Activated CD8-positive, alpha-beta memory T cell treated with anti-CD3 and anti-CD28 coated beads for 1 hour (primary cell): ENCODE measurements at regions not wholly inside any gene's neighbourhood (a gene's known extent, or its start where the extent isn't known, plus 50 kb on each side); places are given as distances from the start of the nearest gene placed in this dataset.
"Not testable (repeated sequence)": the region's sequence is repeated elsewhere in the genome, so short reads cannot be mapped to it uniquely, and the experiment has no call there.

ENCODE experiments used
- DNase-seq, 2 donors: peaks; one replicate each; pipeline ENCODE4 v3.0.0-alpha.2; 2020; ENCODE audit warnings: low read depth in 1 of 2; ENCODE audit errors: extremely low read depth in 1 of 2

DNA sequence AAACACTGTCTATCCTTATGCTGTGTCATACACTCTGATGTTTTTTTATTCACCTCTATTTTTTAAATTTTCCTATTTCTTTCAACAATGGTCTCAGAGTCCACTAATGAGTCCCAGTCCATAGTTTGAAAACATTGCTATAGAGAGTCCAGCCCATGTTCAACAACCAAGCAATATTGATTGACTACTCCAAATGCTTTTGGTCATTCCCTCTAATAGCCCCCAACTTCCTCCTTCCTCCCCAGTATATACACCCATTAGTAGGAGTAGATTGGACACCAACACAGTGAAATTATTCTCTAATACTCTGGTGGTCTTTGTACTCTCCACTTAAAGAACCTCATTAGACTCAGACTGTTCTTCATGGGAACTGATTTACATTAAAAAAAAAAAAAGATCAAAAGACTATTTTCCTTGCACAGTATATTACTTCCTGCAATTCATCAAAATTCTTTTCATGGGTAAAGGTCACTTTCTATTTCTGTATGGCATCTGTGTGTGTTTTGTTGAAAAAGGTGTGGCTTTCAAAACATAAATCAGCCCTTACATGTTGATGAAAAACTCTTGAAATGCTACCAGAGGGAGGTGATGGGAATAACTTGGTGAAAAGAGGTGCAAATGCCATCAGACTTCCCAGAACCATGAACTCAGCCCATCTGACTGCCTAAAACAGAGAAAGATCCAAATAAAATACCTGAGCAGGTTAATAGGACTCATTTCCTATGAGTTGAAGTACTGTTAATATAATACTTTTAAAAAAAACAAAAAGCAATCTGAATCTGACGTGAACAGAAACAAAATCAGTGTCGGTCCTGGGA, 250.3 kb upstream of the KLF3 start:
- DNase-seq, result no peak

GRCh38 chr4:38414410-38414809, 249.6 kb upstream of the KLF3 start:
- DNase-seq, result no peak

DNA sequence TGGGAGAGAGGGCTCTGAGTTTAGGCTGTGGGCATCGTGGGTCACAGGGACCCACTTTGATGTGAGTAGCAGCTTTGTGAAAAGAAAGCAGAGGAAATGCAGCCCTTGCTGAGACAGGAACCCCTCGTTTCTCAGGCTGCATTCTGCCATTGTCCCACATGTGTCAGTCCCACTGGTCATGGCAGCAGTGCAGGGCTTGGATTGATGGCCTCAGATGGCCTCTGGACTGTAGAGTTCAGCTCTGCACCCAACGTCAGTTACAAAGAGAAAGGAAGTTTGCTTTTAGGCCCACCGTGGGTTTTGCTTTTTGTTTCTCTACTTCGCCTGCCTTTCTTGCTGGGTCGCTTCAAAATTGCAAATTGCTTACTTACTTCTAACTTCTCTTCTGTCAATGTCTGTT, 248.3 kb upstream of the KLF3 start:
- no peak for DNase-seq

- DNase-seq, result no peak
Measured at GRCh38 chr4:38416450-38417014, 247.5 kb upstream of the KLF3 start.

DNA sequence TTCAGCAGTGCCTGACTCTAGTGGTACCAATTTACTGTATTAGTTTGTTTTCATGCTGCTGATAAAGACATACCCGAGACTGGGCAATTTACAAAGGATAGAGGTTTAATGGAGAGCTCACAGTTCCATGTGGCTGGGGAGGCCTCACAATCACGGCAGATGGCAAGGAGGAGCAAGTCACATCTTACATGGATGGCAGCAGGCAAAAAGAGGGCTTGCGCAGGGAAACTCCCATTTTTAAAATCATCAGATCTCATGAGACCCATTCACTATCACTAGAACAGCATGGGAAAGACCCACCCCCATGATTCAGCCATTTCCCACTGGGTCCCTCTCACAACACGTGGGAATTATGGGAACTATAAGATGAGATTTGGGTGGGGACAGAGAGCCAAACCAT, 243.7 kb upstream of the KLF3 start:
- DNase-seq, result not testable (repeated sequence)

GRCh38 chr4:38422850-38423249, 241.1 kb upstream of the KLF3 start:
- no peak for DNase-seq

GRCh38 chr4:38424151-38424871, 239.7 kb upstream of the KLF3 start:
- DNase-seq, result no peak

DNA sequence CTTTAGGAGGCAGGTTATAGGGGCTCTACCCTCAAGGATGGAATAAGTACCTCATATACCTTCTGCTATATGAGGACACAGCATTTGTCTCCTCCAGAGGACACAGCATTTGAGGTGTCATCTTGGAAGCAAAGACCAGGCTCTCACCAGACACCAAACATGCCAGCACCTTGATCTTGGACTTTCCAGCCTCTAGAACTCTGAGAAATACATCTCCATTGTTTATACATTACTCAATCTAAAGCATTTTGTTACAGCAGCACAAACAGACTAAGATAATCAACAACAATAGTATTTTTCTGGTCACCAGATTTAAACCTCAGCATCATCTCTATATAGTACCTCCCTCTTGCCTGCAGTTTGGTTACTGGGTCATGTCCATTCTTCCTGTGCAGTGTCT, 237.5 kb upstream of the KLF3 start:
- no peak for DNase-seq

- DNase-seq, result no peak
Measured at GRCh38 chr4:38430841-38431240, 233.2 kb upstream of the KLF3 start.

GRCh38 chr4:38442073-38442788, 221.8 kb upstream of the KLF3 start:
- no peak for DNase-seq

DNA sequence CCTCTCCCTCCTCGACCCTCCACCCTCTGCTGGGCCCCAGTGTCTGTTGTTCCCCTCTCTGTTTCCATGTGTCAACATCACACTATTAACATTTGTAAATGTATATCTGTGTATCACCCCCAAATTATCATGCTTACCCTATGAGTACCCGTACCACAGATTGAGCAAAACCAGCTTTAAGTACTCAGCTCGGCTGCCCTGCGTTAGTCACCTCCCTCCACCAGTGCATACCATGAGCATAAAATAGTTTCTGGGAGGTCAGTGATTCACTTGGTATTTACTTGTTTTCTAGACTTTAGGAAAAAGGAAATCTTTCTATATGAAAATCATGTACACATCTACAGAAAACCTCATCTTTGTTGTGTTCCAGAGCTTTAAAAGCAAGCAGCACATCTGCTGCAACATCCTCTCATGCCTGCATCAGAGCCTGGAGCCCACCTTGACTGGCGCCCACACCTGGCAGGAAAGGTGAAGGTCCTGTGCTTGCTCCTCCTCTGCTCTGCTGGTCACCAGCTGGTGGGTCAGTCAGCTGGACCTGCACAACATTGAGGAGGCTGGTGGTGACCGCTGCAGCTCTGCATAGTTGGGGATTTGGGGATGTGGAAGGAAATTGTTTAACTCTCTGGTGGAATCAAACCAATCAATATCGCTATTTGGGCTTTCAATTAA, 214.4 kb upstream of the KLF3 start:
- DNase-seq, result no peak

DNA sequence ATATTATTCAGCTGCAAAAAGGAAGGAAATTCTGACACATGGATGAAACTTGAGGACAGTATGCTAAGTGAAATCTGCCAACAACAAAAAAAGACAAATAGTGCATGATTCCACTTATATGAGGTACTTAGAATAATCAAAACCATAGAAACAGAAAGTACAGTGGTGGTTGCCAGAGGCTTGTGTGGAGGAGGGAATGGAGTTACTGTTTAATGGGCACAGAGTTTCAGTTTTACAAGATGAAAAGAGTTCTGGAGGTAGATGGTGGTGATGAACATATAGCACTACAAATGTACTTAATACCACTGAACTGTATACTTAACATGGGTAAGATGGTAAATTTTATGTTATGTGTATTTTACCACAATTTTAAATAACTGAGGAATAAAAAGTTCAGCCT, 212.0 kb upstream of the KLF3 start:
- DNase-seq, result no peak

GRCh38 chr4:38452542-38452941, 211.5 kb upstream of the KLF3 start:
- DNase-seq, result no peak

DNA sequence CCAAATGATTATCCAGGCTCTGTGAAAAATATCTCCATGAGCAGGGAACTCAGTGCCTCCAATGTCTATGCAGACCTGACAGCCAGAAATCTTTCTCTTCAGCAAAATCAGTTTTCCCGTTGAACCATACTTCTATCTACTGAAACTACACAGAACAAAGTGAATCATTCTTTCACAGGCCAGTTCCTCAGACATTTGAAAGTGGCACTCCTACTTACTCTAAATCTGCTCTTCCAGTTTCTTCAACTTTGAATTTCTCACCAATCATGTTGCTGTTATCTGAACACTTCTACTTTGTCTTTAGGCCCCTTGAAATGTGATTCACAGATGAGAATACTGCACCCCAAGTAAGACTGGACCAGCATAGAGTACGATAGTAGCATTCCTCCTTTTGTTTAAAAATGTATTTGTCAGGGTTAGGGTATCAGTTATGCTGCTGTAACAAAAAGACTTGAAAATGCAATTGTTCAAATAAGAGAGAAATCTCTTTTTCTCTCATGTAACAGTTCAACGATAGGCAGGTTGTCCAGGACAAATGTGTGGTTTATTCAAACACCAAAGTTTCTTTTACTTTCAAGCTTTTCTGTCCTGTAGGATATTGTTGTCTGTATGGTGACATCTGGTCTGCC, 210.6 kb upstream of the KLF3 start:
- no peak for DNase-seq

DNA sequence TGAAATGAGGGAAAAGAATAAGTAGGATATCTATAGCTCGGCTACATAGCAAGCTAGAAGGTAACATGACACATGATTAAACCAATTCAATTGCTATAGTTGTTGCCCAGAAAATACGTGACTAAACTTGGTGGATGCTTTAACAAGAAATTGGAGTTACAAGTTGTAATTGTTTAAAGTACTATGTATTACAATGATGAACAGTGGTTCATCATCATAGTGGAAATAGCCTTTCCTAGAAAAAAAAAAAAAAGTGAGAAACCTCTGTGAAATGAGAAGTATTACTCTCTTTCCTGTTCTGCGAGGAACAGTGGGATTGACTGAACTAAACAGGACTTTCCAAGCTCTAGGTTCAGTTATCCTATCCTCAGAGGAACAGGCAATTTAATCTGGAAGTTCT, 209.7 kb upstream of the KLF3 start:
- no peak for DNase-seq

DNA sequence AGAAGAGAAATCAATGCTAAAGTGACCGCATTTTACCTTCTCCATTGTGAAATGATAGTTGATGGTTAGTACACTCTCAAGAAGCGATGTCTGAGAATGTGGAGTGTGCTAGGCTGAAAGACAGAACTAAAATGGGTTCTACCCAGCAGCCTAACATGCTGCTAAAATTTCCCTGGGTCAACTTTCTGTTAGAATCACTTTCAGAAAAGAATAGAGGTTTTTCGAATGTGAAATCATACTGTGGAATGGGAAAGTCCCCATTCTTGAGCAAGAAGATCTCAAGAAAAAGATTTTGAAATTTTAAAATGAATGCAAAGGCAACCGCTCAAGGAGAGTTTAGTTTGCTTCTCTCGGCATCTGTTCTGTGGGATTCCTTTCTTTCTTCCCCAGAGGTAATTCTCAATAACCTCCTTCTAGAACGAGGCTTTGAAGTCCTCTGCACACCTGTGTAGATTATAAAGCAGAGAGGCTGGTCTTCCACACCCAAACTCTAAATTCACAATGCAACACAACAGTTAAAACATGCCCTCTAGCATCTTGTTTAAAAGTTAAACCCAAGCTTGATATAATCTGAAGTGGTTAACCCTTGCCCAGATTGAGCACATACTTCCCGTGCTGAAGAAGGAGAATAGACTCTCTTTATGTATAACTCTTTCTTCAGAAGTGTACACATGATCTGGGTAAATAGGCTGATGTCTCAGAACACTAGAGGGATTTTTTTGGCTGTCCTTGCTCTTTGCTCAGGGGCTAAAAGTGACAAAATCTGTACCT, 208.7 kb upstream of the KLF3 start:
- no peak for DNase-seq

DNA sequence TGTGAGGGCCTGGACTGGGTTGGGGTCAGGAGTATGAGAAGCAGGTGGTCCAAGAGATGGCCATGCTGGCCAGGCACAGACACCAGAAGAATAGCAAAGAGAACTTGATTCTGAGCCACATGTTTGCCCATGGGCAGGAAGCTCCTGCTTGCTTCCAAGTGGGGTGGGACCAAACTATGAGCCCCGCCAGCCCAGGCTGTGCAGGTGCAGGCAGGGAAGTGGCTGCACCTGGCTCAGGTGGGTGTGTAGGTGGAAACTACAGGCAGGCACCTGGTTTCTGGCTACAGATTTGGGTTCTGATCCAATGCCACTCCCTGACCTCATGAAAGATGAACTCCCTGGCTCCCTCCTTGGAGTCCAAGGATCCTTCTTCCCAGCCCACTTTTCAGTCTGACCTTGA, 207.9 kb upstream of the KLF3 start:
- no peak for DNase-seq

DNA sequence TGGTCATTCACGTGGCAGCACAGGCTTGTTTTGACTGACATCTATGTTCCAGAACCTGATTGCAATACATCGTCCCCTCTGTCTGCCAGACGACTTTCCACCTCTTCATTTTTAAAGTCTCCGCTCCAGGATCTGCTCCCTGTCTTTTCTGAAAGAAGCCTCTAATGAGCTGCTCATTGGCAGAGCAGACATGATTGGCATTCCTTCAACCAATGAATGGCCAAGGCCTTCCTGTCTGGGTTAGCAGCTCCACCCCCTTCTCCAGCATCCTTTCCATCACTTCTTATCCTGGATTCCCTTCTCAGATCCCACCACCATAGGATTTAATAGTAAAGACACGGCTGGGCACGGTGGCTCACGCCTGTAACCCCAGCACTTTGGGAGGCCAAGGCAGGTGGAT, 202.7 kb upstream of the KLF3 start:
- no peak for DNase-seq

DNA sequence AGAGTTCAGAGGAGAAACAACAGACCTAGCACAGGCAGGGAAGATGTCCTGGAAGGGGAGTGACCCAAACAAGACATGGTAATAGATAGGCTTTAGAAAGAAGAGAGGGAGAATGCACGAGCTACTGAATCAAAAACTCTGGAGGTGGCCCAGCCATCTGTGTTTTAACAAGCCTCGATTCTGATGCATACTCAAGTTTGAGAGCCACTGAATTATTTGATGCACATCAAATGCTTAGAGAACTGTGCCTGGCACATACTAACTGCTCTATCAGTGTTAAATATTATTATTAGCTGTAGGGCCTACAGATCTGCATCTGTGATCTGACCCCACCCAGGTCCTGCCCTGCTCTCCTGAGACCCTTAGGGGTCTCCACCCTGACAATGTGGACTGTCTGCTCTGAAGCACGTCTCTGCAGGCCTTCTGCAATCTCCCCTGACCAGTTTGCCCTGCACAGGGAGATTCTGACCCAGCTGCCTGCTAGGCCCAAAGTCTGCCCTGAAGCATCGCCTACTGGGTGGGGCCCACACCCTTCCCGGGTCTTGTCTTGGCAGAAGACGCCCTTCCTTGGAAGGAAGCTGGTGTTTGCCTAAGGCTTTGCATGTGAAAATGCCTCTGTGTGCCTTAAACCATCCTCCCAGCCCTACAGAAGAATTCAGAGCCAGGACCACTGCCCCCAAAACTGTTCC, 201.5 kb upstream of the KLF3 start:
- DNase-seq, result no peak
